Endothelial cell of umbilical vein (primary cell): ENCODE measurements at regions not wholly inside any gene's neighbourhood (a gene's known extent, or its start where the extent isn't known, plus 50 kb on each side); places are given as distances from the start of the nearest gene placed in this dataset.

Experiments used
- BruUV-seq: library from RNA; stranded (reverse); fragments of 400-500 nt; replicated peaks from 2 replicates; lab custom pipeline; 2021; lab: Mats Ljungman, UMichigan
- CTCF ChIA-PET: fragments of 300-600, 350-600 bp; sonication (Branson Sonifier 250); formaldehyde crosslinking; loops from one replicate; lab custom pipeline; 2021; ENCODE audit warnings: antibody characterized with exemption, inconsistent platforms; lab: Charles Lee
- POLR2A ChIA-PET: fragments of 300-600, 350-600 bp; sonication (Branson Sonifier 250); formaldehyde crosslinking; loops from one replicate; lab custom pipeline; 2021; ENCODE audit warnings: antibody characterized with exemption, inconsistent platforms; lab: Charles Lee
- DNase-seq: peaks from one replicate; pipeline ENCODE4 v3.0.0-alpha.2; 2011; ENCODE audit warnings: low read depth, low spot score
- FAIRE-seq: peaks from 2 replicates; lab custom pipeline; 2011; peaks lifted over from hg19 to GRCh38; lab: Jason Lieb, UNC
- H2AFZ ChIP-seq: 2 replicates; pipeline ENCODE4 v1.6.0; 2012; ENCODE audit warnings: low read depth, low read length, control low read depth, inconsistent platforms
- H3K27ac ChIP-seq: 2 replicates; pipeline ENCODE4 v1.5.1; 2011; ENCODE audit warnings: low read depth, mild to moderate bottlenecking, control low read depth, low read length, moderate library complexity; ENCODE audit not compliant: insufficient read depth
- H3K27me3 ChIP-seq, 2 experiments: 2 replicates each; pipeline versions ENCODE4 v1.6.0 to v1.6.1; 2011; ENCODE audit warnings: low read length in 2 of 2, mixed read lengths in 1 of 2; ENCODE audit not compliant: control insufficient read depth in 2 of 2, insufficient read depth in 2 of 2
- H3K36me3 ChIP-seq, 2 experiments: 2 replicates in 1 of 2; 3 replicates in 1 of 2; pipeline ENCODE4 v1.5.1; 2011; ENCODE audit warnings: low read length in 2 of 2, mild to moderate bottlenecking in 1 of 2, moderate library complexity in 1 of 2; ENCODE audit not compliant: control insufficient read depth in 2 of 2, insufficient read depth in 2 of 2; ENCODE audit errors: extremely low read depth in 1 of 2
- H3K4me1 ChIP-seq: 3 replicates; pipeline ENCODE4 v1.5.1; 2011; ENCODE audit warnings: mild to moderate bottlenecking, low read length; ENCODE audit not compliant: control insufficient read depth, insufficient read depth; ENCODE audit errors: extremely low read depth
- H3K4me2 ChIP-seq: 2 replicates; pipeline ENCODE4 v1.6.1; 2011; ENCODE audit warnings: low read length, control low read depth, mixed read lengths; ENCODE audit not compliant: insufficient read depth
- H3K4me3 ChIP-seq, 3 experiments: fragments of 200-600 bp in 1 of 3; sonication (generic), shearing (Covaris generic) in 1 of 3; replicated peaks in 1 of 3; 2 replicates each; pipeline ENCODE4 v1.5.1; 2011 to 2016; ENCODE audit warnings: control low read depth in 3 of 3, low read length in 3 of 3, mild to moderate bottlenecking in 2 of 3, inconsistent platforms in 1 of 3, low read depth in 1 of 3, moderate library complexity in 1 of 3; ENCODE audit not compliant: insufficient read depth in 1 of 3
- H3K79me2 ChIP-seq: 2 replicates; pipeline ENCODE4 v1.6.0; 2012; ENCODE audit warnings: low read length, inconsistent platforms; ENCODE audit not compliant: control insufficient read depth, insufficient read depth
- H3K9ac ChIP-seq: replicated peaks from 2 replicates; pipeline ENCODE3; 2011; ENCODE audit warnings: low read length, control low read depth; ENCODE audit not compliant: insufficient read depth; ENCODE audit errors: extremely low read depth
- H3K9me1 ChIP-seq: replicated peaks from 3 replicates; pipeline ENCODE4 v1.6.0; 2011; ENCODE audit warnings: mild to moderate bottlenecking, low read length; ENCODE audit not compliant: control insufficient read depth, insufficient read depth; ENCODE audit errors: extremely low read depth
- H3K9me3 ChIP-seq: replicated peaks from 2 replicates; pipeline ENCODE4 v1.5.1; 2012; ENCODE audit warnings: low read length, inconsistent platforms; ENCODE audit not compliant: control insufficient read depth, insufficient read depth
- H4K20me1 ChIP-seq: replicated peaks from 2 replicates; pipeline ENCODE3; 2011; ENCODE audit warnings: mild to moderate bottlenecking, low read length; ENCODE audit not compliant: control insufficient read depth, insufficient read depth; ENCODE audit errors: extremely low read depth
- CTCF ChIP-seq, 2 donors: IDR thresholded peaks; 1 replicate in 1 of 2; 2 replicates in 1 of 2; pipeline ENCODE4 v1.5.1; 2011; ENCODE audit warnings: low read length in 2 of 2, mild to moderate bottlenecking in 2 of 2, moderate library complexity in 2 of 2, control low read depth in 1 of 2, inconsistent platforms in 1 of 2, low read depth in 1 of 2; ENCODE audit not compliant: insufficient read depth in 1 of 2; ENCODE audit errors: extremely low read depth in 1 of 2
- EZH2 ChIP-seq: IDR thresholded peaks from 2 replicates; pipeline ENCODE4 v1.6.1; 2012; ENCODE audit warnings: borderline replicate concordance, low read depth, mild to moderate bottlenecking, moderate library complexity, low read length, inconsistent platforms; ENCODE audit not compliant: severe bottlenecking
- FOS ChIP-seq: IDR thresholded peaks from 2 replicates; pipeline ENCODE4 v1.6.1; 2011; ENCODE audit warnings: mild to moderate bottlenecking, low read length, moderate library complexity, borderline replicate concordance; ENCODE audit not compliant: insufficient read depth
- GATA2 ChIP-seq: IDR thresholded peaks from 2 replicates; pipeline ENCODE4 v1.7.0; 2011; ENCODE audit warnings: low read depth, mild to moderate bottlenecking, moderate library complexity, mixed read lengths, low read length; ENCODE audit not compliant: insufficient read length, insufficient read depth
- JUN ChIP-seq: IDR thresholded peaks from 2 replicates; pipeline ENCODE4 v1.6.1; 2011; ENCODE audit warnings: borderline replicate concordance, low read depth; ENCODE audit not compliant: insufficient read length, insufficient read depth
- MYC ChIP-seq: IDR thresholded peaks from one replicate; pipeline ENCODE4 v1.6.1; 2011; ENCODE audit warnings: mild to moderate bottlenecking, low read depth, low read length
- POLR2AphosphoS5 ChIP-seq: IDR thresholded peaks from 2 replicates; pipeline ENCODE4 v1.6.1; 2012; ENCODE audit warnings: low read depth, mild to moderate bottlenecking, control low read depth, low read length, moderate library complexity; ENCODE audit not compliant: insufficient read depth
- dilution Hi-C: fragments of 300-500 bp; cut with MboI; formaldehyde crosslinking; loops from one replicate; pipeline ENCODE4 v1.15.0; 2019; ENCODE audit warnings: low sequenced_read_pairs; ENCODE audit not compliant: extremely low pct_ligation_motif_present
- intact Hi-C: fragments of 100-400 bp; cut with micrococcal nuclease; formaldehyde crosslinking; loops from one replicate; pipeline ENCODE4 v1.10.0; 2022

GRCh38 chr12:22994316-22994675 is 369.3 kb downstream of the ETNK1 start:
- dilution Hi-C loops = no loop called here
- no peak overlapping the region for H2AFZ ChIP-seq
- DNase-seq (no peak), FAIRE-seq (no peak)
- no peaks in the 10 kb centered on the region for H3K4me1 ChIP-seq
- H3K36me3 ChIP-seq = no peaks in the 10 kb centered on the region
- ChIA-PET POLR2A (no interaction called here), CTCF (interaction anchor here (1.4 kb wide), 1 partner anchor 11 kb away, joined by 3 read pairs; no protein-coding TSS in a partner anchor)
- peaks cover 0 to 2% of the 10 kb centered on the region in 2 experiments for H3K27me3 ChIP-seq
- intact Hi-C loops = no loop called here
- H3K4me3 ChIP-seq = no peak overlapping the region
- no peak overlapping the region for H3K27ac ChIP-seq
- no peak overlapping the region for H3K9ac ChIP-seq
- H3K9me3 ChIP-seq = no peaks in the 10 kb centered on the region
- H3K4me2 ChIP-seq = no peak overlapping the region
- no TSS peak for BruUV-seq
- H4K20me1 ChIP-seq = no peaks in the 10 kb centered on the region
- TF ChIP-seq EZH2 (no peak), GATA2 (no peak), POLR2AphosphoS5 (no peak), FOS (no peak), MYC (no peak), CTCF (IDR thresholded peaks at IDR 0.05; ENCODE audit: extremely low read depth in 1 of 2, insufficient read depth in 1 of 2, low read depth in 1 of 2, low read length in 2 of 2) (no peak), JUN (no peak)
- no peaks in the 10 kb centered on the region for H3K79me2 ChIP-seq
- no peaks in the 10 kb centered on the region for H3K9me1 ChIP-seq
